Suprapubic skin (tissue), 4 donors: ENCODE measurements at regions not wholly inside any gene's neighbourhood (a gene's known extent, or its start where the extent isn't known, plus 50 kb on each side); places are given as distances from the start of the nearest gene placed in this dataset.

ENCODE experiments used
- EP300 ChIP-seq: sonication (generic); formaldehyde crosslinking; IDR thresholded peaks from one replicate; pipeline ENCODE4 v1.6.1; 2017; ENCODE audit warnings: antibody characterized with exemption
- POLR2A ChIP-seq, 2 donors: fragments of 450-650 bp; IDR thresholded peaks; one replicate each; pipeline ENCODE4 v1.6.1; 2017; ENCODE audit warnings: antibody characterized with exemption in 2 of 2, mild to moderate bottlenecking in 2 of 2, moderate library complexity in 2 of 2
- POLR2AphosphoS5 ChIP-seq, 3 donors: sonication (generic); formaldehyde crosslinking; IDR thresholded peaks; one replicate each; pipeline ENCODE4 v1.6.1; 2017; ENCODE audit warnings: antibody characterized with exemption in 3 of 3
- TF ChIP-seq, protein P1 (sequence below), 2 donors: fragments of 200-600 bp in 1 of 2; fragments of 450-650 bp in 1 of 2; sonication (generic) in 1 of 2; IDR thresholded peaks; one replicate each; pipeline ENCODE4 v1.5.1; 2016 to 2019; ENCODE audit warnings: antibody characterized with exemption in 2 of 2, mild to moderate bottlenecking in 1 of 2, moderate library complexity in 1 of 2

DNA sequence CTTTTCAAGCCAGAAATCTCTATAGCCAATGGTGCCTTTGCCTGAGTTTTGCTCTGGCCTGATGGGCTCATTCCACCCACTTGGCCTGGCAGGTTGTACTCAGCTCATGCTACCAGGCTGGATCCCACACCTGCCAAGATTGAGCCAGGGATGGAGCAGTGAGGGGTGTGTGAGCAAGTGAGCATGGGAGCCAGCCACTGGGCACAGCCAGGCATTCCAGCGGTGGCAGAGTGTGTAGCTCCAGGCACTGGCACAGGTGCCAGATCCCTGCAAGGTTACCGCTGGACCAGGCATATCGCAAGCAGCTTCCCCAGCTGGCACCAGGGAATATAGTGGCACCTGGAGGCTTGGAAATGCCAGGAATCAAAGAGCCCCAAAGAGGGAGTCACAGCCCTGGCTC lies 2395.6 kb upstream of the C9orf72 start:
- no peak for TF ChIP-seq POLR2AphosphoS5 (IDR thresholded peaks at IDR 0.05)
- no peak for TF ChIP-seq POLR2A (IDR thresholded peaks at IDR 0.05)
- TF ChIP-seq, protein P1, sequence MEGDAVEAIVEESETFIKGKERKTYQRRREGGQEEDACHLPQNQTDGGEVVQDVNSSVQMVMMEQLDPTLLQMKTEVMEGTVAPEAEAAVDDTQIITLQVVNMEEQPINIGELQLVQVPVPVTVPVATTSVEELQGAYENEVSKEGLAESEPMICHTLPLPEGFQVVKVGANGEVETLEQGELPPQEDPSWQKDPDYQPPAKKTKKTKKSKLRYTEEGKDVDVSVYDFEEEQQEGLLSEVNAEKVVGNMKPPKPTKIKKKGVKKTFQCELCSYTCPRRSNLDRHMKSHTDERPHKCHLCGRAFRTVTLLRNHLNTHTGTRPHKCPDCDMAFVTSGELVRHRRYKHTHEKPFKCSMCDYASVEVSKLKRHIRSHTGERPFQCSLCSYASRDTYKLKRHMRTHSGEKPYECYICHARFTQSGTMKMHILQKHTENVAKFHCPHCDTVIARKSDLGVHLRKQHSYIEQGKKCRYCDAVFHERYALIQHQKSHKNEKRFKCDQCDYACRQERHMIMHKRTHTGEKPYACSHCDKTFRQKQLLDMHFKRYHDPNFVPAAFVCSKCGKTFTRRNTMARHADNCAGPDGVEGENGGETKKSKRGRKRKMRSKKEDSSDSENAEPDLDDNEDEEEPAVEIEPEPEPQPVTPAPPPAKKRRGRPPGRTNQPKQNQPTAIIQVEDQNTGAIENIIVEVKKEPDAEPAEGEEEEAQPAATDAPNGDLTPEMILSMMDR (IDR thresholded peaks at IDR 0.05) = no peak
- no peak for TF ChIP-seq EP300
